GM19467 (cell line): ENCODE measurements at regions not wholly inside any gene's neighbourhood (a gene's known extent, or its start where the extent isn't known, plus 50 kb on each side); places are given as distances from the start of the nearest gene placed in this dataset.

Experiments used
- ATAC-seq: cut with Tn5 transposase; IDR thresholded peaks from one replicate; pipeline ENCODE4 v1.9.1; 2021; ENCODE audit warnings: mild to moderate bottlenecking, moderate library complexity; ENCODE audit not compliant: unreplicated experiment

DNA sequence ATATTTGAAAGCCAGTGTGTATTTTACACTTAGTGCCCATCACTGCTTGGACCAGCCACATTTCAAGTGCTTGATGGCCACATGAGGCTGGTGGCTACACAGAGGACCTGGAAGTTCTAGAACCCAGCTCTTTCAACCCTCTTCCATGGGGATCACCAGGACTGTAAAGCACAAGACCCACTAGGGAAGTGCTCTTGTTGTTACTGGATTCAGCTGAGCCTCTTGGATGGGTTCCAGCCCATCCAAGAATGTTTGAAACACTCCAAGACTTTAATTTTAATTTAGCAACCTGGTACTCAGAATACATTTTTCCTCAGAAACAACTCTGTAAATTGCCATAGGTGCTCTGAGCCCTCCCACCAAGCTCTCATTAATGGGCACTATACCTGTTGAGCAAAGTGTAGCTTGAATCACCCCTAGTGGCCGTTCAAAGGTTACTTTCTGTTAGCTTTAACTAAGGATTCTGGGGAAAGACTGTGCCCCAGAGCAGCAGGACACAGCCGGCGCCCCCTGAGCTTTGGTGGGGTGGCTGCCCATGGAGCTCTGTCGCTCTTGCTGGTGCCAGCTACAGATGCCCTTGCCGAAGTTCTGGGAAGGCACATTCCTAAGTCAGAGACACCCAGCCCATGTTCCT is 212.4 kb downstream of the HSD17B3 start:
- no peak for ATAC-seq

DNA sequence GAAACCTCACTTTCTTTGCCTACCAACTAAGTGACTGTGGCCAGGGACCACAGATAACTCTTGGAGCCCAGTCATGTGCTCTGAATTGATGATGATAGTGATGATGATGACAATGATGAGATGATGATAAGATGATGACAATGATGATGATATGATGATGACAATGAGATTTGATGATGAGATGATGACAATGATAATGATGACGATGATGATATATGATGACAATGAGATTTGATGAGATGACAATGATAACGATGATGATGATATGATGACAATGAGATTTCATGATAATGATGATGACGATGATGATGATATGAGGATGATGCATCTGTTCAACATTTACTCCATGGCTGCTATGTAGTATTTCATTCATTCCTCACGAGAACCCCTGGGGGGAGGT is 213.0 kb downstream of the ERCC6L2 start:
- ATAC-seq, result no peak

DNA sequence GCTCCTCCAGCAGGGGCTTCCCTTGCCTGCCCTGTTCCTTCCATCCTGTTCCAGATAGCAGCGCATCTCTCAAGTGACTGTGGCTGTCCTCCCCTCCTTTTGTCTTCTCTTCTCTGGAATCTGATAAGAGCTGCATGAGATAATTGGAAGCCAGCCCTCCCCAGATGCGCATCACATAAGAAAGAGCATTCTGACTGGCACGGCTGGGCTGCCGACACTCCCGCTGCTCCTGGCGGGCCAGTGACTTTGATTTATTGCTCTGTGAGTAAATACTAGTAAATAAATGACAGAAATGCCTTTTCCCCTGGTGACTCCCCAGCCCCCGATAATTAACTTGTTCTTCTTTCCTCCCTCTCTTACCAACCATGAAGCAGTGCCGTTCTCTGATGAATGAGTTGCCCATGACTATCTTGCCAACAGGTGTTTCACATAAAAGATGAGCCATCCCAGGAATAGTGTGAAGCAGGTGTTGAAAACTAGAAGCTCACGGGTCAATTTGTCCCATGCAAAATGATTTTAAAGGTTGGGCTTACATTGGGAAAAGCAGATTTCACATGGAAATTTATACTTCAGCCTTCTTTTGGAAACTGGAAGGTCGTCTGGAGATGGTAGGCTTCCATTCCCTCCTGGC is 212.3 kb downstream of the ERCC6L2 start:
- ATAC-seq, result no peak

DNA sequence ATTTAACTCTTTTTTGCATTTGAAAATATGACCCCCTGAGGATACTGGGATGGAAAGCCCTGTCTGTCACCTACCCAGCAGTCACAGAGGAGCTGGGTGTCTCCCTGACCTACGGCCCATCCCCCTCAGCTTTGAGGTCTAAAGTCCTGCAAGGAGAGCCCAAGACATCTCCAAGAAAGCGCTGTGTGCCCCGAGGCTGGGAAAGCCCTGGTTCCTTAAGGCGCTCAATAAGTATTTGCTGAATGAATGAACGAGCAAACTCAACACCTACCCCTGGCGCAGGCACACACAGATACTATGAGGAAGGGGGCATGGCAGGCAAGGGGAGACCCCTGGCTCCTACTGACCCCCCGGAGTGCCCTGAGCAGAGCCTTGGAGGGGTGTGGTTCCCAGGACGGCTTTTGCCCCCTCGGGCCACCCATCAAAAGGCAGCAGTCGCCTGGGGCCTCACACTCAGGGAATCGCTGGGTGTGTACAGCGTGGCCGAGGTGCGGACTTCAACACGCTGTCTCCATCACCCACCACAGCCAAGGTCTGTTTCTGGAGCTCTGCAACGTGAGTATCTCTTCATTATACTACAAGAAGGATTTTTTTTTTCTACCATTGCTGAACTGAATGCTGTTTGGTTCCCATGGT is 211.6 kb downstream of the ERCC6L2 start:
- no peak for ATAC-seq

DNA sequence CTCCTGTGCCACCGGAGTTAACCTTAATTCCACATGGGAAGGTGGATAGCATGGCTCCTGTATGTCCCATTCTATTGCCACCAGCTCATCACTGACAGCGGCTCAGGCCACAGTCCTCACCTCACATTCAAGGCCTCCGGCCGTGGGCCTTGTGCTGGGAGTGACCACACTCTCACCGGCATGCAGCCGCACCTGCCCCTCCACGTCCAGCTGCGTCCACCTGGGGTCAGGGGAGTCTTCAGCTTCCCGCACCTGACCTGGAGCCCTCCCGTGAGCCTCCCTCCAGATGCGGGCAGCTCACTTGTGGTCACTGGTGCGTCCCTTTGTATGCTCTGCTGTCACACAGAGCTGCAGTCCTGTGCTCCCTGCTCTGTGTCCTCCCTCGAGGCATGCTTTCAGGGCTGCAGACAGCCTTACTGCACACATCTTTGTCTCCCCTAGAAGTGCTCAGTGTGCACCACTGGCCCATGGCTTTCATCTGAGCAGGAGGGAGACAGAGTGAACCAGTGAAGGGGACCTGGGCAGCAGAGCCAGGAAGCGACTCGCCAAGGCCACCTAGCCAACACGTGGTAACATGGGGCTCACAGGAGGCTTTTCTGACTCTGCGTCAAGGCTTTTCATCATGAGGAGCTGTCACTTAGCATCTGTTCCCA is 210.1 kb downstream of the ERCC6L2 start:
- no peak for ATAC-seq

DNA sequence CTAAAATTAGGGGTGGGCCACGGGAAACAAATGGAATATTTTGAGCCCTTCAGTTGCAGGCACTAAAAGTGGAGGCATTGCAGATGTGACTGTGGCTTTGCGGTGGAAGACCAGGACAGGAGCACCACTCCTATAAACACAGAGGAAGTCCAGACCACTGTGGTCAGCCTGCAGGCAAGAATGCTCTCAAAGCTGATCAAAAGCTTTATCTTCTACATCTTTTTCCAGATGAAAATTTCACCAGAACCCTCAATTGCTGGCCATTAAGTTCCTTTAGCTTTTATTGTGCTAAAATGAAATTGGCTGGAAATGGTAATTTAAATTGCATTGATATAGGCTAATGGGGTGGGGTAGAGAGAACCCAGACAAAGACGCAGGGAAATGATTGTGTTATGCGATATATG is 208.8 kb downstream of the ERCC6L2 start:
- ATAC-seq, result no peak

DNA sequence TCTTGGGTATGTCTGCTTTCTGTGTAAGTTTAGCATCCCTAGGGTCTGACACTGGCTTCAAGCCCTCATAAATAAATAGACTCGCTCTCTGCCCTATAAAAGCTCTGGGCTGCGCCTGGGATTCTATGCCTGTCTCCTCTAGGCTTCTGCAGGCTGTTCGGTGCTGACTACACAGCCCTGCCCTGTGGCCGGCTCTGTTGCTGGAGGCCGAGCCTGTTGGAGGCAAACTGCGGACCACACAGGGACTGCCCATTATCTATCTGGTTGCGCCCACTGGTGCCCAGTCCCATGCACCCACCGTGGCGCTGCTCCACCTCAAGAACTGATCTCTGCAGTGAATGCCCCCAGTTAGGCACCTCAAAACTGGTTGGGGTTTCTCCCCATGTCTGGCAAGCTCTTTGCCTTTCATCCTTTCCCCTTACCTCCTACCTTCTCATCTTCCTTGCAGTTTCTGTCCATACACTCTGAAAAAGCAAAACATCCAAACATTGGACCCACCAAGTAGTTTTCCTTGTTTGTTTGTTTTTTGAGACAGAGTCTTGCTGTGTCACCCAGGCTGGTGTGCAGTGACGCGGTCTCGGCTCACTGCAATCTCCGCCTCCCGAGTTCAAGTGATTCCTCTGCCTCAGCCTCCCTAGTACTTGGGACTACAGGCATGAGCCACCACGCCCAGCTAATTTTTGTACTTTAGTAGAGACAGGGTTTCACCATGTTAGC is 207.2 kb downstream of the ERCC6L2 start:
- no peak for ATAC-seq

DNA sequence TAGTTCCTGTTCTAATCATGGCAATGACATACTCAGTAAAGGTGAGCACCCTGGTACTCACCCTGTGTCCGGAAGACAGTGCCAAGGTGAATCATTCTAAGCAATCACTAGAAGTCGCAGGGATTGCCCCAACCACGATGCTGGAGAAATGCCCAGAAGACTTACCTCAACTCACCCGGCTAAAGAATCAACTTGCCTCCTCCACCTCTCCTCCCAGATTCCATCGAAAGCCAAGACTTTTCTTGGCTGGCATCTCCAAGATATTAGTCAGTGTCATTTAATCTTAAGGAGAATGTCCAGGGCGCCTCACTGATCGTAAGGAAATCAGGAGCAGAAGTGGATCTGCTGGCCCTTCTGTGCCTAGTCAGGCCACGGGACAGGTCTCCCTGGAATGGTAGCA is 204.9 kb downstream of the ERCC6L2 start:
- ATAC-seq, result no peak

DNA sequence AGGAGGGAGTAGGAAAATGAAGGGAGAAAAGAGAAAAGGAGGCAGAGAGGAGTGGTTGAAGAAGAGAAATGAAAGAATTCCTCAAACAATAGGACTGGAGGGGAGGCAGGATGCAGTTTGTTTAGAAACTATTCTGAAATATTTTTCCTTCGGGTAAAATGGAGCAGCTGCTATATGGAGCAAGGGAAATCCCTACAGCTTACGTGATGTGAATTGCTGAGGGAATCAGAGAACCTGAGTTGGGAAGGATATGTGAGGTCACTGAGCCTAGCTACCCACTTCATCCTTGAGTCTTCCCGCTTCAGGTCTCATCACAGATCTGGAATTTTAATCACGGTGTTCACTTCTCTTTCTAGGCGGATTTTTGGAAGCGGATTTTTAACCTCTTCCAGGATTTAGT is 204.3 kb downstream of the ERCC6L2 start:
- no peak for ATAC-seq

DNA sequence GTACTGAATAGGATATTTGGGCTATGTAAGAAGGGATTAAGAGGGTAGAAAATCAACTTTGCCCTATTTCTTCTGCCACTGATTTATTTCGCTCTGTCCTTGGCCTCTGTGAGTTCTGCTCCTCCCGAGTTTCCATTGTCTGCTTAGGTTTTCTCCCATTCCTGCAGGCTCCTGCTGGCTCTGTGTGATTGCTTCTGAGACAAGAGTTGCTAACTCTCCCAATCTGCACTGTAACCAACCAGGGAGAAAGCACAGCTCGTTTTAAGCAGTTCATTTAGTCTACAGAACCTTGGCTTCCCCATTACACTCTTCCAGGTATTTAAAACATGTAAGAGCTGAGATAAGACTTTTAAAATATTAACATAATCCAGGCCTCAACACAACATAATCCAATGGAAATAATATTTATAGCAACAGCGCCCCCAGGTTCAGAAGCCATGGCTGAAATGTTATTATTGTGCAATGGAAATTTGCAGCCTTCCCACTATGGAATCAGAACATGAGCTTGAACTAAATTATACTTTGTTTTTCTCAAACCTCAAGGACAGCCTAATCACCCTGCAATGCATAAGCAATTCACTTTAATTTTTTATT is 203.5 kb downstream of the ERCC6L2 start:
- no peak for ATAC-seq

DNA sequence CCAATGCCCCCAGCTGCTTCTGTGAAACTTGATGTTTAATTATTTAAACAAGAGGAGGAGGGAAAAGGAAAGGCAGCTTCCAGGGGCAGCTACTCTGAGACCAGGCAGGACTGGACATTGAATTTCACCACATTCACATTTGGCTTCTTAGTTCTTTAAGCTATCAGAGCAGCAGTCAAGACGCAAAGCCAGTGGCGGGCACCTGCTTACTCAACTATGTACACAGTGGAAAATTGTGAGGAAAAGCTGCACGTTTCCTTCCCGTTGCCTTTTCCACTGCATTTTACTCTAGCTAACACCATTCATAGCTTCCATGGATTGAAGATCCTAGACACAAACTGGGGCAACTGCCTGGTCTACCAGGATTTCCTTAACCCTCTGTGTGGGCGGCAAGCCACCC is 200.3 kb downstream of the ERCC6L2 start:
- ATAC-seq, result no peak

DNA sequence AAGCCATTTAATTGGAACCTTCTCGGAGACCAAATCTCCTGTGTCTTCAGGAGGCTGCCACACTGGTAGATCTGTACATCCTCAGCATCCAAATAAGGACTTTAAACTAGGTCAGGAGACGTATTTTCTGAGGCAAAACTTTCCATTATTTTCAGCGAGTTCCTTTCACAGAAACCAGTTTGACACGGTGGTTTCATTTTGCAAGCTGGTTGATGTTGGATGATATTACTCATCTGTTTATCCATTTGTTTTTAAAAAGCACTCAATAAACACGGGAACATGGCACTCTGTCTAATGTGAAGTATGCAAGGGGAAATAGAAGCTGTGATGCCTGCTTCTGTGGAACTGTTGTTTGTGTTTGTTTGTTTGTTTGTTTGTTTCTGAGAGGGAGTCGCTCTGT is 199.6 kb downstream of the ERCC6L2 start:
- no peak for ATAC-seq

DNA sequence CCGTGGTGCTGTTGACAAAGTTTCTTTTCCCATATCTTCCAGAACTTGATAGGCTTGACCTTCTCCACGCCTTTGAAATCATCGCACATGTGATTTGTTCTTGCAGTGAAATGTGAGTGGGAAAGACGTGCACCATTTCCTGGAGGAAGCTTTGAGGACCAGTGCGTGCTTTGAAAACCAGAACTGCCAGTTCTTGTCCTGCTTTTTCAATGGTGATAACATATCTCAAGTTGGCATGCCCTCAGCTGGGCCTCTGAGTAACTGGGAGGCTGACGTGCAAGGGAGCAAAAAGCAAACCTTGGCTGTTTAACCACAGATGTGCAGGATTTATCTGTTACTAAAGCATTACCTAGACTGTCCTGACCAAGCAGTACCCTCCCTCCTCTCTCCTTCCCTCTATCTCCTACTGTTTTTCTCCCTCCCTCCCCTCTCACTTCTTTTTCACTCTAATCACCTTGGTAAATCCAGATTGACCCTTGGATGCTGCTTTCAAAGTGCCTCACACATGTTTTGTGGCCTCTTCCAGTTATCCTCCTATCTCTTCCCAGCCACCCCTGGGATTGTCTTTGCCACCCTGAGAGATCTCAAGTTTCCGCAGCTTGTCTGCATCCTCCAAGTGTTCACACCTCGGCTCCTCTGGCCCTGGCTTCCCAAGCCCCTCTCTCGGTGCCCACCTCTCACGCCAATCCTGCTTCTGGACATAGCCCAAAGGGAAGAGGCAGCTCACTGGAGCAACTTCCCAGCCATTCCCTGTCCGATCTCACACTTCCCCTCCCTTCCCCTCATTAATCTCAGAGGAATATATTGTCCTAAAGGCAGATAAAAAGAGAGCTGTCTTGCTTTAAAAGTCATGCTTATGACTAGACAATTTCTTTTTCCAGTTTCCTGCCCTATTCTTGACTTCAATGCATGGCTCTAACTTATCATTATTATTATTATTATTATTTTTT is 198.3 kb downstream of the ERCC6L2 start:
- ATAC-seq, result no peak

DNA sequence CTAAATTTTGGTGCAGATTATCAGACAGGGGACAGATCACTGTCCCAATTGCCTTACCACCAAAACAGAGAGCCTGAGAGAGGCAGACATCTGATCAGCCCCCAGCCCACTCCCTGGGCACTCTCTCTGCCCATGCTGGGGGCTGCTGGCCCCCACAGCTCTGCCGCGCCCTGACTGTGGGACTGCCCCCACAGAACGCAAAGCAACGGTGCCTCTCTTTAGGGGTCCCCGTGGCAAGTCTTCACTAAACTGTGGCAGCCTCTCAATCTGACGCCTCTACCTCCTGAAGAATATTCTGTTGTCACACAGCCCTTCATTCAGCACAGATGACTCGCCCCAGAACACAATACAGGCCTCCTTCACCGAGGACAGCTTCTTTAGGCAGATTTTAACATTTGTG is 197.4 kb downstream of the ERCC6L2 start:
- ATAC-seq, result no peak

DNA sequence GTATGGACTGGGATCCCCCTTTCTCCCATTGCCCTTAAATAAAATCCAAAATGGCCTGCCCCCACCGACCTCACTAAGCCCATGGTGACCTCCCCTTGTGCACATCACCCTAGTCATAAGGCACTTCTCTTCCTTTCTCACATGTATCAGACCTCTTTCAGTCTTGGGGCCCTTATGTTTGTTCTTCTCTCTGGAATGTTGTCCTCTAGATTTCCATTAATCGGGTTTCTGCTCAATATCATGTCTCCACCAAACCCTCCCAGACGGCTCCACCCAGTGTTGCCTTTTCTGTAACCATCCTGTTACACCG is 196.3 kb downstream of the ERCC6L2 start:
- ATAC-seq, result no peak

DNA sequence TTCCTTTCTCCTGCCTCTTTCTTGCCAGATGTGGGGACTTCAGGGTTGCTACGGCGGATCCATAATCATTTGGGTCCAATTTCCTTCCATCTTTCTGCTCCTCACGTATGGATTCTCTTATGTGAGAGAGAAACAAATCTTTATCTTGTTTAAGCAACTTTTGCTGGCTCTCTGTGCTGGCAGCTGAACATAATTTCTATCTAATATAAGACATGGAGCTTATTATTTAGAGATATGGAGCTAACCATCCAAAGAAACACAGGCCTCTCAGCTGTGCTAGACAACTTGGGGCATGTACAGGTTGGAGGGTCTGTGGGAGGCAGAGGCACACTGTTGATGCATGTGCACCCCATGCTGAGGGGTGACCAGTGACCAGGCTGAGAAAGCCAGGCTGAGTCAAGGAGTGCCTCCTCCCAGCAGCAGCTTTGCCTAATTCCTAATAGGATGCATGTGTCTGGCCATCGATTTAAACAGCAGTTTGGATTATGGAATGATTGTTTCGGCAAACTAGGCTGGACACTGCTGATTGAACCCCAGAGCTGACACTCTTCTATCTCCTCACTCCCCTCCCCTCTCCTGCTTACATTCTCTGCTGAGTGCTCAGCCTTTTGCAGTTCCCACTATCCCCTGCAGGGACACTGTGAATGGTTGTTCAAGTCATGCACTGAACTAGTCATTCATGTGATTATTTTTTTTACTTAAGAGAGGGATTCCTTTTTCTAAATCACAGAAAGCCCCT is 195.8 kb downstream of the ERCC6L2 start:
- ATAC-seq, result no peak

DNA sequence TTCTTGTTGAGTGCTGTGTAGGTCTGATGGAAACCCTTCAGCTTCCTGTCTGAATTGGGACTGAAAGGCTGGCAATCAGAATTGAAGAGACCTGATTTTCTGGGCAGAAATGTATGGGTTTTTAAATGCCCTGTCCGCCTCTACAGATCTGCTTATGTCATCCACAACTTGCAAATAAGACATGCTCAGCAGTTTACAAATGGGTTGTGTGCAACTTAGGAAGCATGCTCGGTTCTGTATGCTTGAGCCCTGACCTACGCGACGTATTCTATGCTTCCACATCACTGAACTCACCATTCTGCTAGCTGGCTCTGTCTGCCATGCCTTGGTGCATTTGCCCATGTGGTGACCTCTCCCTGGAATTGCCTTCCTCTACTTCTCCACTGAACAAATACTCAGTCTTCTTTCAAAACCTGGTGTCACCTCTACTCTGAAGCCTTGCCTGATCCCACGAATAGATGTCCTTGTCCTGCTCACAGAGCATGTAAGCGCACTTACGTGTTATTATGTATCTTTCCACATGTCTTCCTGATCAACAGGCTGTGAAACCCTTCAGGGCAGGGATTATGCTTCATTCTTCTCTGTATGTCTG is 194.2 kb downstream of the ERCC6L2 start:
- ATAC-seq, result no peak

DNA sequence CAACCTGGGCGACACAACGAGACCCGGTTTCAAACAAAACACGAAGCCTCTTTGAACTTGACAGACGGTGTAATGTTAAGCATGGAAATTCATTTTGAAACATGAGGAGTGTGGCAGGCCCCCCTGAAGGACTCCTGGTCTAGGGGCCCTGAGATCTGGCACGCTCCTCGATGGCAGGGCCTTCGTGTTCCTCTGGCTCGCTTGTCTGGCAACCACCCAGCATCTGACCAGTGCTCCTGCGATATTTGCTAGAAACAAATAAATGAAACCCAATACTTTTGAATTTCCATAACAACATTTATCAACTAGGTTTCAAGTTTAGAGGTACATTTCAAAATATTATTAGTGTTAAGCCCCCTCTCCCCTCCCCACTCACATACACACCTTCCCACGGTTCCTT is 193.0 kb downstream of the ERCC6L2 start:
- no peak for ATAC-seq

DNA sequence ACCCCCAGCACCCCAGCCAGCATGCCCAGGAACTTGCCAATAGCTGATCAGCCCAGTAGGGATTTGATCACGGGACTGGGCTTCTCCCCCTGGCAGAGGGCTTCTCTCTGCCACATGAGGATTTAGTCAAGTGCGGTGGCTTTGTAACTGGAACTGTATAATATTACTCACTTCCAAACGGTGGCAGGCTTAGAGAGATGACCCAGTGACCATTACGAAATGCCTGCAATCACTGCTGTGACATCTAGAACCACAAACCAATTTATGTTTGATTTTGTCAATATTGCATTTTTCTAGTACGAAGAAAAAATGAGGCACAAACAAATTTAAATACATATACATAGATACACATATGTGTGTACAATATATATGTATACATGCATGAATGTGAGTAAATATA is 192.1 kb downstream of the ERCC6L2 start:
- ATAC-seq, result no peak
